H1 (cell line): ENCODE measurements at regions not wholly inside any gene's neighbourhood (a gene's known extent, or its start where the extent isn't known, plus 50 kb on each side); places are given as distances from the start of the nearest gene placed in this dataset.

Experiments
- POLR2AphosphoS5 ChIP-seq: IDR thresholded peaks from 2 replicates; pipeline ENCODE4 v1.6.1; 2011; ENCODE audit warnings: low read depth, low read length
- SIRT6 ChIP-seq: IDR thresholded peaks from one replicate; pipeline ENCODE4 v1.7.1; 2012; ENCODE audit warnings: low read length, inconsistent platforms
- TF ChIP-seq, protein P1 (sequence below): fragments of 300-600 bp; sonication (generic); IDR thresholded peaks from 2 replicates; pipeline ENCODE4 v1.7.1; 2012; ENCODE audit warnings: low read length, moderate library complexity, mild to moderate bottlenecking, inconsistent platforms; ENCODE audit not compliant: insufficient replicate concordance

DNA sequence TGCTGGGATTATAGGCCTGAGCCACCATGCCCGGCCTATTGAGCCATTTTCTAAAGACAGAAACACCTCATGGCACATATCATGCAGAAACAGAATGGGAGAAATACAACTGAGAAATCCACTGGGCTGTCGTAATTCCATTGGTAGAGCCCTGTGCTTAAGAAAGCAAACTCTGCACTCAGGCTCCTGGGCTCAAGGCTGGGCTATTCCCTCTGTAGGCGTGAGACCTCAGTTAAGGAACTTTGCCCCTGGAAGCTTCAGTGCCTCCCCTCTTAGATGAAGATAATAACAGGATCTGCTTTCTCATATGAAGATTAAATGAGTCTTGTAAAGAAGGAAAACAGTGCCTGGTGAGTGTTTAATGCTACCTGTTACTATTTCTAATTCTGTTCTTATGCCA is 120.3 kb downstream of the PXDC1 start (continued):
- TF ChIP-seq POLR2AphosphoS5 (no peak), SIRT6 (no peak)
- TF ChIP-seq, protein P1, sequence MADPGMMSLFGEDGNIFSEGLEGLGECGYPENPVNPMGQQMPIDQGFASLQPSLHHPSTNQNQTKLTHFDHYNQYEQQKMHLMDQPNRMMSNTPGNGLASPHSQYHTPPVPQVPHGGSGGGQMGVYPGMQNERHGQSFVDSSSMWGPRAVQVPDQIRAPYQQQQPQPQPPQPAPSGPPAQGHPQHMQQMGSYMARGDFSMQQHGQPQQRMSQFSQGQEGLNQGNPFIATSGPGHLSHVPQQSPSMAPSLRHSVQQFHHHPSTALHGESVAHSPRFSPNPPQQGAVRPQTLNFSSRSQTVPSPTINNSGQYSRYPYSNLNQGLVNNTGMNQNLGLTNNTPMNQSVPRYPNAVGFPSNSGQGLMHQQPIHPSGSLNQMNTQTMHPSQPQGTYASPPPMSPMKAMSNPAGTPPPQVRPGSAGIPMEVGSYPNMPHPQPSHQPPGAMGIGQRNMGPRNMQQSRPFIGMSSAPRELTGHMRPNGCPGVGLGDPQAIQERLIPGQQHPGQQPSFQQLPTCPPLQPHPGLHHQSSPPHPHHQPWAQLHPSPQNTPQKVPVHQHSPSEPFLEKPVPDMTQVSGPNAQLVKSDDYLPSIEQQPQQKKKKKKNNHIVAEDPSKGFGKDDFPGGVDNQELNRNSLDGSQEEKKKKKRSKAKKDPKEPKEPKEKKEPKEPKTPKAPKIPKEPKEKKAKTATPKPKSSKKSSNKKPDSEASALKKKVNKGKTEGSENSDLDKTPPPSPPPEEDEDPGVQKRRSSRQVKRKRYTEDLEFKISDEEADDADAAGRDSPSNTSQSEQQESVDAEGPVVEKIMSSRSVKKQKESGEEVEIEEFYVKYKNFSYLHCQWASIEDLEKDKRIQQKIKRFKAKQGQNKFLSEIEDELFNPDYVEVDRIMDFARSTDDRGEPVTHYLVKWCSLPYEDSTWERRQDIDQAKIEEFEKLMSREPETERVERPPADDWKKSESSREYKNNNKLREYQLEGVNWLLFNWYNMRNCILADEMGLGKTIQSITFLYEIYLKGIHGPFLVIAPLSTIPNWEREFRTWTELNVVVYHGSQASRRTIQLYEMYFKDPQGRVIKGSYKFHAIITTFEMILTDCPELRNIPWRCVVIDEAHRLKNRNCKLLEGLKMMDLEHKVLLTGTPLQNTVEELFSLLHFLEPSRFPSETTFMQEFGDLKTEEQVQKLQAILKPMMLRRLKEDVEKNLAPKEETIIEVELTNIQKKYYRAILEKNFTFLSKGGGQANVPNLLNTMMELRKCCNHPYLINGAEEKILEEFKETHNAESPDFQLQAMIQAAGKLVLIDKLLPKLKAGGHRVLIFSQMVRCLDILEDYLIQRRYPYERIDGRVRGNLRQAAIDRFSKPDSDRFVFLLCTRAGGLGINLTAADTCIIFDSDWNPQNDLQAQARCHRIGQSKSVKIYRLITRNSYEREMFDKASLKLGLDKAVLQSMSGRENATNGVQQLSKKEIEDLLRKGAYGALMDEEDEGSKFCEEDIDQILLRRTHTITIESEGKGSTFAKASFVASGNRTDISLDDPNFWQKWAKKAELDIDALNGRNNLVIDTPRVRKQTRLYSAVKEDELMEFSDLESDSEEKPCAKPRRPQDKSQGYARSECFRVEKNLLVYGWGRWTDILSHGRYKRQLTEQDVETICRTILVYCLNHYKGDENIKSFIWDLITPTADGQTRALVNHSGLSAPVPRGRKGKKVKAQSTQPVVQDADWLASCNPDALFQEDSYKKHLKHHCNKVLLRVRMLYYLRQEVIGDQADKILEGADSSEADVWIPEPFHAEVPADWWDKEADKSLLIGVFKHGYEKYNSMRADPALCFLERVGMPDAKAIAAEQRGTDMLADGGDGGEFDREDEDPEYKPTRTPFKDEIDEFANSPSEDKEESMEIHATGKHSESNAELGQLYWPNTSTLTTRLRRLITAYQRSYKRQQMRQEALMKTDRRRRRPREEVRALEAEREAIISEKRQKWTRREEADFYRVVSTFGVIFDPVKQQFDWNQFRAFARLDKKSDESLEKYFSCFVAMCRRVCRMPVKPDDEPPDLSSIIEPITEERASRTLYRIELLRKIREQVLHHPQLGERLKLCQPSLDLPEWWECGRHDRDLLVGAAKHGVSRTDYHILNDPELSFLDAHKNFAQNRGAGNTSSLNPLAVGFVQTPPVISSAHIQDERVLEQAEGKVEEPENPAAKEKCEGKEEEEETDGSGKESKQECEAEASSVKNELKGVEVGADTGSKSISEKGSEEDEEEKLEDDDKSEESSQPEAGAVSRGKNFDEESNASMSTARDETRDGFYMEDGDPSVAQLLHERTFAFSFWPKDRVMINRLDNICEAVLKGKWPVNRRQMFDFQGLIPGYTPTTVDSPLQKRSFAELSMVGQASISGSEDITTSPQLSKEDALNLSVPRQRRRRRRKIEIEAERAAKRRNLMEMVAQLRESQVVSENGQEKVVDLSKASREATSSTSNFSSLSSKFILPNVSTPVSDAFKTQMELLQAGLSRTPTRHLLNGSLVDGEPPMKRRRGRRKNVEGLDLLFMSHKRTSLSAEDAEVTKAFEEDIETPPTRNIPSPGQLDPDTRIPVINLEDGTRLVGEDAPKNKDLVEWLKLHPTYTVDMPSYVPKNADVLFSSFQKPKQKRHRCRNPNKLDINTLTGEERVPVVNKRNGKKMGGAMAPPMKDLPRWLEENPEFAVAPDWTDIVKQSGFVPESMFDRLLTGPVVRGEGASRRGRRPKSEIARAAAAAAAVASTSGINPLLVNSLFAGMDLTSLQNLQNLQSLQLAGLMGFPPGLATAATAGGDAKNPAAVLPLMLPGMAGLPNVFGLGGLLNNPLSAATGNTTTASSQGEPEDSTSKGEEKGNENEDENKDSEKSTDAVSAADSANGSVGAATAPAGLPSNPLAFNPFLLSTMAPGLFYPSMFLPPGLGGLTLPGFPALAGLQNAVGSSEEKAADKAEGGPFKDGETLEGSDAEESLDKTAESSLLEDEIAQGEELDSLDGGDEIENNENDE, result no peak
